Occipital lobe (tissue), 1 donor: ENCODE measurements at regions not wholly inside any gene's neighbourhood (a gene's known extent, or its start where the extent isn't known, plus 50 kb on each side); places are given as distances from the start of the nearest gene placed in this dataset.
A peak's percentile ranks its signal among the peaks of the same experiment; 100 is the strongest.

Source experiments
- DNase-seq: peaks from one replicate; lab custom pipeline; 2025; lab: John Stamatoyannopoulos, UW

DNA sequence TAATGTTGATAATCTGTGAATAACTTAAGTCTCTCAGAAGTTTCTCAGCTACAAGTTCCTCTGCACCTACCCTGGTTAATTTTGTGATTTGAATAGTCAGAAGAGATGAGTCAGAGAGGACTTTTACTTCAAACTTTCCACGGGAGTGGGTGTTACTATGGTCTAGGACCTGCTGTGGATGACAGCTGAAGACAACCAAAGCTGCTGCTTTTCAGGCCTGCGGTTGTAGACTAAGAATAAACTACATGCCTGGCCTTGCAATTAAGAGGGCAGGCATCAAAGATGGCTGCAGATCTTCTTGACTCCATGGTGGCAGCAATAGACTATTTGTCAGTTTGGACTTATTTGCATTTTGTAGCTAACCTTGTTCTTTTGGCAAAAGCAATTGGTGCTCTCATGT is 227.1 kb upstream of the KRR1 start:
- no peak for DNase-seq

DNA sequence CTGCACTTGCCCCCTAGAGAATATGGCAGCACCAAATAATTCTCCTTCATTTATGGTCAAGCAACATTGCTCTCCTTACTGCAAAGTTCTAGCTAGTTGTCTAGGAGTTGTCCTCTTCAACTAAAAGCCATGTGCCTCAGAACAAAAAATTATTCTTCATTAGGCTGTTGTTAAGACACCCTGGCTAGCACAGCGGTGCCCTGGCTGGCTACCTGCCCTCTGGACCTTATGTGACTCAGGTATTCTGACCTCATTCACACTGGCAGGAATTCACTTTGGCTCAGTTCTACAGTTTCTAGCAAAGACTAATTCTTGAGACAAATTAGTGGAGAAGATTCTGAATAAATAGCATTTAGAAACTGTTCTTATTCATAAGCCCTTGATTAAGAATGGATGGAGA is 224.4 kb upstream of the KRR1 start:
- no peak for DNase-seq

DNA sequence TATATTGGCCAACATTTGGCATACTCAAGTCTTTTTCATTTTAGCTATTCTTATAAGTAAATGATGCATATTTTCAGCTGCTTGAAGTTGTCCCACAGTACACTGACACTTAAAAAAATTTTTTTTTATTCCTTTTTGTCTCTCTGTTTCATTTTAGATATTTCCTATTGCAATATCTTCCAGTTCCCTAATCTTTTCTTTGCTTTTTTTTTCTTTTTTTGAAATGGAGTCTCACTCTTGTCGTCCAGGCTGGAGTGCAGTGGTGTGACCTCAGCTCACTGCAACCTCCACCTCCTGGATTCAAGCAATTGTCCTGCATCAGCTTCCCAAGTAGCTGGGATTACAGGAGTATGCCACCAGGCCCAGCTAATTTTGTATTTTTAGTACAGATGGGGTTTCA is 217.4 kb upstream of the KRR1 start:
- DNase-seq: no peak

DNA sequence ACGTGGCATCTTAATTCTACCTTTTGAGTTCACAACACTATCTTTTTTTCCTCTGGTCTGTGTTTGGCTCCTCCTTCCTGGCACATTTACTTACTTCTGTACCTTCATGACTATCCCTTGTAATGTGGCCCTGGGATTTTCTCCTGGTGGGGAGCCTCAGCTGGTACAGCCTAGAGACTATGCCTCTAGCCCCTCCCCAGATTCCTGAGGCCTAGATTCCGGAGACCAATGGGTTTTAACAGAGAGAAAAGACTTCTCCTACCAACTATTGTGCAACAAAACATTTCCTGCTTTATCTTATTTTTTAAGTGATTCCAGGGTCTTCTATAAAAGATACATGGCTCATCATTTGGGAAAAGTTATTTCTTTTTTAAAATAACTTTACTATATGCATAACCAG is 216.2 kb upstream of the KRR1 start:
- no peak for DNase-seq

DNA sequence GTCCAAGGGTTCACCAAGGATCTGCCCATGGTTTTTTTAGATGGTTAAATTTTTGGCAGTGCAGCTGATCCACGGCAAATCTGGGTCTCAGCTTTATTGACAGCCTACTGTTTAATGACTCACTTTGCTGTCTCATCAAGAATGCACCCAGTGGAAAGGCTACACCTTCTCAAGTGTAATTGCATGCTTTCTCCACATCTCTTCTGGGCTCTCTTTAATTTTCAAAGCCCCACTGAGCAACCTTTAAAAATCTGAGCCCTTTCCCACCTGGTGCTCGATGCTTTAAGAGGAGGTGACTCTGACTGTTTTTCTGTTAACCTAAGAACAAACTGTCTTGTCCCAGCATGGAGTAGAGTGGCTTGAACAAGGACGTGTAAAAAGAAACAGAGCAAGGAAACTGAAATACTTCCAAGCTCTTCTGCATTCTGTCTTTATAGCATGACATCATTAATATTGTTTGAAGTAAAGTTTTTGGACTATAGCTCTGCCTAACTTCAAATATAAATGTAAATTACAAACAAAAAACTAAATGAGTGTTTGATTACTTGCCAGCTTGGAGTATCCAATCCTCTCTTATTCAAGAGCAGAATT is 214.2 kb upstream of the KRR1 start:
- no peak for DNase-seq

DNA sequence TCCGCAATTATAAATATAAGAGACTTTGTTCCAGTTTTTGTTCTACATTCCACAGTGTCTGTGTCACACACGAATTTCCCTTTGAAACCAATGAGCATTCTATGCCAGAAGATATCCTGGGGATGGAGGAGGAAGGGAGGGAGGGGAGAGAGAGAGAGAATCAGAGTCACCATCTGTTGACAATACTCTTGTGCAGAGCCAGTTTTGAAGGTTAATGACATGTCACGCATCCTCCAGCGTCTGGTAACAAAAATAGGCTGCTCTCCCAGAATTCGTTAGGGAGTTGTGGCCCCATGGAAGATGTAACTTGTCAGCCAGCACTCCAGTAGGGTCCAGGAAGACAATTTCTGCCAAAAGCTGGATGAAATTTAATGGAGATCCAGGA is 213.5 kb upstream of the KRR1 start:
- no peak for DNase-seq

DNA sequence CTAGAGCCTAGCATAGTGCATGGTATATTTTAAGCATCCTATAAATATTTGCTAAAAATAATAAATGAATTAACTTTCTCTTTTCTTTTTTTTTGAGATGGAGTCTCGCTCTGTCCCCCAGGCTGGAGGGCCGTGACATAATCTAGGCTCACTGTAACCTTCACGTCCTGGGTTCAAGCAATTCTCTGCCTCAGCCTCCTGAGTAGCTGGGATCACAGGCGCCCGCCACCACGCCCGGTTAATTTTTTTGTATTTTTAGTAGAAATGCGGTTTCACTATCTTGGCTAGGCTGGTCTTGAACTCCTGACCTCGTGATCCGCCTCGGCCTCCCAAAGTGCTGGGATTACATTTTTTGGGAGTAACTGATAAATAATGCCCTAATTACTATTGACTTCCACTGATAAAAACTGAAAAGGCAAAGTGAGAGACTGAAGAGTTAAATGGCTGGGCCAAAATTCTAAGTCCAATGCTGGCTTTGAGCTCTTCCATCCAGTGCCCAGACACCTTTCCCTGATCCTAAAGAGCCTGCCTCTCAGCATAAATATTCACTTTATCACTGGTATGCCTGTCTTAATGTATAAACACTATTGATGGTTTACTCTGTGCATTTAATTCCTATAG is 213.0 kb upstream of the KRR1 start:
- DNase-seq: no peak

DNA sequence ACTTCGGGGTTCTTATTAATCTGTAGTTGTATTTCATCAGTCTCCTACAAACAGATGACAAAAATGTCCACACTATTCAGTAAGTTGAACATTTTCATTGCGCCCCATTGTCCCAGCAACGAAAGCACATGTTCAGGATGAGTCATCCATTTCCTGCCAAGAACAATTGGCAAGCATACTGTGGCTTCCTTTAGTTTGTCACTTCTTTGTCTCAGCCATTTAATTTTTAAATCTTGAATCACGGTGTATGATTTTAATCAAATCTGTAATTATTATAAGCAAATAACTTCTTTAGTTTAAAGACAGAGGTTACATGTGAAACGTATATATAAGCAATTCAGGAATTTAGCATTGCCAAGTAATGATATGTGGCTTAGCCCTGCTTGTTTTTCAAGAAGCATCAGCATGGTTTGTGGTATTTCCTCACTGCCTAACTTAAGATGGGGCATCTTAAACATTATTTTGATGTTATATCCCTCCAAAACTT is 211.3 kb upstream of the KRR1 start:
- DNase-seq: peak; percentile 39

DNA sequence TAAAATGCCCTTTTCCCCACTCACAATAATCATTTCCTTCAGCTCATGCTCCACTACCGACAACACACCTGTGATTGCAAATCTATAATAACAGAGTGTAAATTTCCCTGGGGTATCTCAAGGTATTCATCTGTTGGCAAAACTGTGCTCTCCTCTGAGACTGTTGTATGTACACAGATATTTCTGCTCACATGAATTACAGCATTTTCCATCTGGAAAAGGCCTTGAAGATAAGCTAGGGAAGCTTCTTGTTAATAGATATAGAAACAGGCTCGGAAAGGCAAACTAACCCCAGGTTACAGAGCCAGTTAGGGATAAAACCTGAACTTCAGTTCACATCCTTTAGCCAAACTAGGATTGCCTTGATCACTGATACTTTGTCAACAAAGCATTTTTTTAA is 210.4 kb upstream of the KRR1 start:
- DNase-seq: no peak

DNA sequence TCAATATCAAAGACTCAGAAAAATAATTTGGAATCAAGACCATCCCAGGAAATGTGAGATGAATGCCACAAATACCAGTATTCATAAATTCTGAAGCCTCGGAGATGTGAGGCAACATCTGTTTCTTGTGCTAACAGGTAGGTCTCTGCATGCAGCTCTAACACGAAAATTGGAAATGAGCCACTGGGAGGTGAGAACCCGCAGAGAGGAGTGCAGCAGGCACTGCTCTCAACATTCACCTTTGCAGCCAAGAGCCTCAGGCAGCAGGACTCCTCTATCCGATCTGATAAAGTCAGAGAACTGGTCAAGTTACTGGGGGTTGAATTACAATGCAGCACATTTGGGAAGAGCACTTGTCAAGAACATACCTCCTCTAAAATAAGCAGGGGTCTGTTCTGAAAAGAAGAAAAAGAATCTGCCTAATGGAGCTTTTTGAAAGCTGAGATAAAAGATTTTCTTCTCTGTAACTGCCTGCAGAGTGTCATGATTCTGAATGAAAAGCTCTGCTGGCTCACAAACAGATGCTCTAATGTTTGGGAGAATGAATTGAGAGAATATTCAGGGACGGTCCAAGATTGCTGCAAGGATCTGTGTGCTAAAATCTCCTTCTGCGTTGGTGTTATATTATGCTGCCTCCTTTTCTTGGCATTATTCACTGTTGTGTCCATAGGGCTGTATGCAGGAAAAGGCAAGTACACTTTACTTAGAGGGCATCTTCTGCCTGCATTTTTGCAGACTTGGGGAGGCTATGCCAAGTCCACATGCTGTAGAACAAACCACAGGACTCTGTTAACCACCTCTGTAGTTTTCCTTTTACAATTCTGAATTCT is 209.6 kb upstream of the KRR1 start:
- DNase-seq: peak; percentile 13

DNA sequence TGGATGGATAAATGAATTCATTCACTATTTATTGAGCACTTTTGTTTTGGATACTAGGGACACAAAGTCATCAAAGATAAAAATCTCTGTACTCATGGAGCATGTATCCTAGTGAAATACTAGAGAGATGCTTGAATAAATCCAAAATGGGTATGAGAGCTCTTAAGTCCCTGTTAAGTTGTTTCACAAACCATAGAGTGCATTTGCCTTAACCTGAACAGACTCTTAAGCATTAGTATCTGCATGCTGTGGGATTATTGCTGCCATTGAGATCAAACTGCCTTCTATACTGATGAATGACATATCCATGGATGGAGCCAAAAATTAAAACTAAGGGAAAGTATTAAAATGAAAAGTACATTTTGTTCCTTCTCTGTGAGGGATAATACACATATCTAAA is 206.5 kb upstream of the KRR1 start:
- DNase-seq: no peak

DNA sequence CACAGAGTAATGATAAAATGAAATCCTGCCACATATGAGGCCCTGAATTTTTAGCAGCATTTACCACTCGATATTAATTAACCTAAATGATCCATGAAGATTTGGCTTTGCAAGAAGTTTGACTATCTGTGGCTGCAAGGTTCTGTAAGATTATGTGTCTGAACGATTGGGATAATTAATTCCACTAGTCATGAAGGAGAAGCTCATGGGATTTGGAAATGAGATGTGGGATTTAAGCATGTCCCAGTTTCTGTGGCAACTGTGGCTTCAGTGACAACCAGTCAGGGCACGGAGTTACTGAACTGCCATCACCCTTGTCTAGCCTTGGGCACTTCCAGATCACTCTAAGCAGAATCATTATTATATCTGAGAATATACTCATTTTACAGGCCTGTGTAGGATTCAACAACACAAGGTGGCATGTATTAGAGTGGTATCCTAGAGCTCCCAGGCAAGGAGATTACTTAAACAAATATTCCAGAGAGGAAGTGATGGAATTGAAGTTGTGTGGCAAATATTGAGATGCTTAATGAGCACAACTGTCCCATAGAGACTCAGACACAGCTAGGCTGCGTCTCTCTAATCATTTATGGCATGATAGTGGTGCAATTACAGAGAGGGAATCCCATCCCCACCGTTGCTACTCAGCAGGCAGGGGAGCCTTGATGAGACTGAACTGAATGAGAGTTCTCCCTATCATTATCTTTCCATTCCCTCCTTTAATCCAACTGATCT is 205.0 kb upstream of the KRR1 start:
- DNase-seq: no peak

DNA sequence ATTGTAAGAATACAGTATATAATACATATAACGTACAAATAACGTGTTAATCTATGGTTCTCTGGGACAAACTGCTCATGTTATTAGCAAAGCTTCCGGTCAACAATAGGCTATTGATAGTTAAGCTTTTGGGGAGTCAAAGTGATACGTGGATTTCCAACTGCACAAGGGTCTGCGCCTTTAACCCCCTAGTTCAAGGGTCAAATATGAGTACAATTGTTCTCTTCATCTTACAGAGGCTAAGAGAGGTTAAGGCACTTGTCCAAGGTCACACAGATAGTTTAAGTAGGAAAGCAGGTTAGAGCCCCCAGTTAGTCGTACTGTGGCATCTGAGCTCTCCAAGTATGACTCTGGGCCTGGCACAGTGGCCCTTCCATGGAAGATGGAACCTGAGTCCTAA is 204.3 kb upstream of the KRR1 start:
- no peak for DNase-seq

DNA sequence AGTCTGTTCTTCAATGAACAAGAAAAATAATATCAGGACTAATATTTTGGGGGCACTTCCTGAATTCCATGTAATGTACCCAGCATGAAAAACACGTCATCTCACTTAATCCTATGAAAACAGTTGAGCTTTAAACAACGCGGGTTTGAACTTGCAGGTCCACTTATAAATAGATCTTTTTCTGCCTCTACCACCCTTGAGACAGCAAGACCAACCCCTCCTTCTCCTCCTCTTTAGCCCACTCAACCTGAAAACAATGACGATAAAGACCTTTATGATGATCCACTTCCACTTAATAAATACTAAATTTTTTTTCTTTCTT is 203.9 kb upstream of the KRR1 start:
- DNase-seq: no peak

DNA sequence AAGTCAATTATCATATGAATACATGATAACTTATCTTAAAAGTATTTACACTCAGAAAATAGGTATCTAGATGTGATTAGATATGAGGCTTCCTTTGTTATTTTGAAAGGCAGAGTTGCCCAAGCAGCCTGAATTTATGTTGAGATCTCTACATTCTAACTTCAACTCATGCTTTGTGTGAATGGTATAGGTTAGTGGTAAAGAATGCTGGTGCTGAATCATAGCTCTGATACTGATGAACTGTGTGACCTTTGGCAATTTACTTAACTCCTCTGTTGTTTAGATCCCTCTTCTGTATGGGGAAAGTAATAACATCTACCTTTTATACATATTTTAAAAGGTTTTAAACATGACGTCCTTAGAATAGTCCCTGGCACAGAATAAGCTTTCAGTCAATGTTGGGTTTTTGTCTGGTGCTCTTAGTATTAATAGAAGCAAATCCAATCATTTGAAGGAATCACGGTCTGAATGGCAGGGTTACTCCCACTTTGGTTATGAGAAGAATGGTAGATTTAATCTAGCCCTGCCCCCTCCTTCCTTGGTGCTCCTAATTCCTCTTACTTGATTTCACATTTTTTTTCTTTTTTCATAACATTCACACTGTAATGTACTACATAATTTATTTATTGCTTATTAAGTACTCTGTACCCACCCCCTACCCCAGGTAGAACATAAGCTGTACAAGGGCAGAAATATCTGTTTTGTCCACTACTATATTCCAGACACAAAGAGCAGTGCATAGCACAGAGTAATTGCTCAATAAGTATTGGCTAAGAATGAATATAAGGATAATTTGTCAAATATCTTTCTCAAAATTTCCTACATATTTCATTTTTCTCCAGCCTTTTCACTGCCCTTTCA is 203.3 kb upstream of the KRR1 start:
- DNase-seq: no peak

DNA sequence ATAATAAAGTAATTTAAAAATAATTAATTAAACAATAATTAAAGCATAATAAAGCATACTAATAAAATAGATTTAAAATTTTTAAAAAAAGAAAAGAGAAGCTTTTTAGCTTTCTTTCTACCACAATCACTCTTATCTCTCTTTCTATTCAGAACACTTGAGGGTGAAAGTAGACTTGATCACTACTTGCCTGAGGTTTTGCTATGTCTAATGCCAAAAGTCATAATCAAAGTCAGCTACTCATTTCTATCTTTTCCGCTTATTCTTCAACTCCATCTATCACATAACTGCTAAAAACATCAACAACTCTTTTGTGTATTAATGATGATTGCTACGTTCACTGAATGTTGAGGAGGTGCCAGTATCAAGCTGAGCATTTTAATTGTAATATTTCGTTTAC is 202.0 kb upstream of the KRR1 start:
- DNase-seq: no peak

DNA sequence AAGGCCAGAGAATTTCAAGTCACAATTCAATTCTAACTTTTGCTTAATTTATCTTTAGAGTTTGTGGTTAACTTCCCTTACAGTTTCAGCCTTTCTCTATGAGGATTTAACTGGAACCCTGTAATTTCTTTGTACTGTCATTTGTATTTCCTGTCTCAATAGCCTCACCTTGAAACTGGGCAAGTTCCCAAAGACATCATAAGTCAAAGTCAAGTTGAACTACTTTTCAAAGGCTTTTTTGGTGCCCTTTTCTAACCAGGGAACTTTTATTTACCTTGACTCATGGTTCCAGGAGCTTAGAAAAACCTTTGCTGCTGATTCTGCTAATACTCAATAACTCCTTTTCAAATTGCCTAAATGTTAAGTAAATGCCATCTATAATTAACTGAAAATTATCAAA is 200.8 kb upstream of the KRR1 start:
- no peak for DNase-seq

DNA sequence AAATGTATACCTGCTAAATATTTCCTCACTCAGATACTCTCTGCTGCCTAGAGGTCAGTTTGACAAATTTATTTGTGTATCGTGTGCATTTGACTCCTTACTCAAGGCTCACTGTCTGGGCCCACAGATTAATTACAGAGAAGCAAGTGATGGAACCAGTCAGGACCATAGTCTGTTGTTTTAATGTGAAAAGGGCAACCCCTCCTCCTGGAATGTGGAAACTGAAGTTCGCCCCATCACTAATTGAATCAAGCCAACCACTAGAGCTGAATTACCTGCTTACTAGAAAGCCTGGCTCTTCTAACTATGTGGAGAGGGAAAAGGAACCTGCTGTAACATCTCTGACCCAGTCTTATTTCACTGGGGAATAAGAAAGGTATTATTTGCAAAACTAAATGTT is 199.9 kb upstream of the KRR1 start:
- no peak for DNase-seq

DNA sequence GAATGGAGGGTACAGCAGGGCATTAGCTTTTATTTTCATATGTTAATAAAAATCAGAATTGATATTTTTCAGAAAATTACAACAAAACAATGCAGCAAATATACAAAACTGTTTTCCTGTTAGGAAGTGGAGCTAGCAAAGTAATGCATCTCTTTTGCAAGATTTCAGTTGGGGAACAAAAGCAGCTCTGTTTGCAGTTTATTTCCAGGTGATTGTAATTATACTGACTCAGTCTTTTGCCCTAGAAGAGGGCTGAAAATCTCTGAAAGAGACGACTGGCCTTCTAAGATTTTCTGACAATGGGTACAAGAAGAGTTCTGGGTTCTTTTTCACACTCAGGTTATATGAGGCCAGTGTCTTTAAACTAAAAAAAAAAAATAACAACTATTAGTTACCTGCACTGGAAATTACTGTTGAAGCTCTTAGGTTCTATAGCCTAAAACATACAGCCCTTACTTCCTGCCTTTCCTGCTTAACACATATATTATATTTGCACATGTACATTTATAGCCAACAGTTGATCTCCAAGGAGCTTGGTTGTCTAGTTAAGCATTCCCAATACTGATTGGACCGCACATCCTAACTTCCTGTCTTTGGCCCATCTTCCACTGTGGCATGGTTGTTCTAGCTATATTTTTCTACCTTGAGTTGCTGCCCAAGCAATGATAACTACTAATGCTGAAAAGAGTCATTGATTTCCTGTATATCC is 199.1 kb upstream of the KRR1 start:
- no peak for DNase-seq

DNA sequence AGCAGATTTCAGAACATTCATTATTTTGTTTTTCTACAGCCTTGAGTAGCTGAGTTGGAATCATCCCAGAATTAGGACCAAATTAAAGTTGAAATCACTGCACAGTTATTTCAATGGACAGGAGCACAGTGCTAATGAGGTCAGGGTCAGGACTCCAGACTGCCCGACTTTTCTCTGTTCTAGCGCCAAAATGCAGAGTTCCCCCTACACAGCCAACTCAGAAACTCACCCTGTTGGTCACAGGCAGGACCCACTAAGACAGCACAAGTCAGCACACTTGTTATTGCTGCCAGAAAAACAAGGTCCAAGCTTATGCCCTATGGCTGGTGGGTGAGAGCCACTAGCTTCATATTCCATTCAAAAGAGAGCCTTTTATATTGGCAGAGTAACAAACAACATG is 198.1 kb upstream of the KRR1 start:
- DNase-seq: no peak

DNA sequence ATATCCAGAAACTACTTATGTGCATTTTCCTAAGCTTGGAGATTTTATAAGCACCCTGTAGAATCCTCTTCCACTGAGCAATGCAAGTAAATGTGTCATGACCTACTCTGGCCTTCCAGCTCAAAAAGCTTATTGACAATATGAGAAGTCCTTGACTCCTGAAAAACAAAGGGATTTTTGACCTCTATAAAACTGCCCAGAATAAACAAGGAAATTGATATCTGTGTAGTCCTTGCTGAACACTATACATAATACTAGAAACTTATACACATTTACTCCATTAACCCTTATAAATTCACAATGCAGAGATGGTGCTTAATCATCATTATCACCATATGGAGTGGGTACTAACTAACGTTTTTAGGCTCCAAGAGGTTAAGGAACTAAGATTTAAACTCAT is 197.4 kb upstream of the KRR1 start:
- no peak for DNase-seq
